ENCODE measurements at regions not wholly inside any gene's neighbourhood (a gene's known extent, or its start where the extent isn't known, plus 50 kb on each side); places are given as distances from the start of the nearest gene placed in this dataset.

- intact Hi-C loops (cut with DNase I; ENCODE audit: low total_unique reads): no loop called here
- no peaks in the 10 kb centered on the region for H3K27me3 ChIP-seq
- 91 to 92% methylated on average over 2 of the region's 2 CpGs for WGBS, 2 donors
- H3K4me3 ChIP-seq: no peak overlapping the region
- H3K4me1 ChIP-seq: no peaks in the 10 kb centered on the region
- no peaks in the 10 kb centered on the region for H3K9me3 ChIP-seq
- DNase-seq: no peak
- H3K36me3 ChIP-seq (ENCODE audit: low read depth, missing control alignments): no peaks in the 10 kb centered on the region
- no peak overlapping the region for H3K27ac ChIP-seq
- no peak for TF ChIP-seq CTCF (IDR thresholded peaks at IDR 0.05)
- TF ChIP-seq POLR2A (IDR thresholded peaks at IDR 0.05): no peak
Measured at GRCh38 chr3:154901278-154901677, 178.8 kb upstream of the MME start.

- no peaks in the 10 kb centered on the region for H3K27me3 ChIP-seq
- no peaks in the 10 kb centered on the region for H3K9me3 ChIP-seq
- no peaks in the 10 kb centered on the region for H3K4me1 ChIP-seq
- intact Hi-C loops (cut with DNase I; ENCODE audit: low total_unique reads): no loop called here
- no peak overlapping the region for H3K4me3 ChIP-seq
- no peak for TF ChIP-seq POLR2A (IDR thresholded peaks at IDR 0.05)
- TF ChIP-seq CTCF (IDR thresholded peaks at IDR 0.05): no peak
- WGBS, 2 donors: 76 to 91% methylated on average over 1 of the region's 1 CpG
- H3K36me3 ChIP-seq (ENCODE audit: low read depth, missing control alignments): no peaks in the 10 kb centered on the region
- no peak for DNase-seq
- no peak overlapping the region for H3K27ac ChIP-seq
Measured at GRCh38 chr3:154900816-154901215, 179.3 kb upstream of the MME start.

- no peaks in the 10 kb centered on the region for H3K9me3 ChIP-seq
- no peak overlapping the region for H3K4me3 ChIP-seq
- no peaks in the 10 kb centered on the region for H3K27me3 ChIP-seq
- TF ChIP-seq CTCF (IDR thresholded peaks at IDR 0.05): no peak
- TF ChIP-seq POLR2A (IDR thresholded peaks at IDR 0.05): no peak
- no peak overlapping the region for H3K27ac ChIP-seq
- no peaks in the 10 kb centered on the region for H3K36me3 ChIP-seq (ENCODE audit: low read depth, missing control alignments)
- intact Hi-C loops (cut with DNase I; ENCODE audit: low total_unique reads): no loop called here
- WGBS, 2 donors: 77 to 89% methylated on average over 1 of the region's 1 CpG
- no peak for DNase-seq
- H3K4me1 ChIP-seq: no peaks in the 10 kb centered on the region
Measured at GRCh38 chr3:154898916-154899315, 181.2 kb upstream of the MME start.

GRCh38 chr3:154898443-154898842 is 181.7 kb upstream of the MME start:
- Histone ChIP-seq H3K4me3 (no peak overlapping the region), H3K36me3 (ENCODE audit: low read depth, missing control alignments) (no peaks in the 10 kb centered on the region), H3K27me3 (no peaks in the 10 kb centered on the region), H3K4me1 (no peaks in the 10 kb centered on the region), H3K9me3 (no peaks in the 10 kb centered on the region), H3K27ac (no peak overlapping the region)
- intact Hi-C loops (cut with DNase I; ENCODE audit: low total_unique reads): no loop called here
- TF ChIP-seq CTCF (IDR thresholded peaks at IDR 0.05): no peak
- no peak for TF ChIP-seq POLR2A (IDR thresholded peaks at IDR 0.05)
- DNase-seq: no peak
- WGBS, 2 donors: 63% methylated on average over 3 of the region's 3 CpGs

GRCh38 chr3:154893813-154894212 is 186.3 kb upstream of the MME start:
- intact Hi-C loops (cut with DNase I; ENCODE audit: low total_unique reads): no loop called here
- no peak for DNase-seq
- Histone ChIP-seq H3K36me3 (ENCODE audit: low read depth, missing control alignments) (no peaks in the 10 kb centered on the region), H3K27ac (no peak overlapping the region), H3K9me3 (no peaks in the 10 kb centered on the region), H3K27me3 (no peaks in the 10 kb centered on the region), H3K4me1 (no peaks in the 10 kb centered on the region), H3K4me3 (no peak overlapping the region)
- WGBS, 2 donors: 91 to 92% methylated on average over 6 of the region's 6 CpGs
- no peak for TF ChIP-seq POLR2A (IDR thresholded peaks at IDR 0.05)
- no peak for TF ChIP-seq CTCF (IDR thresholded peaks at IDR 0.05)

All from testis (tissue), 2 donors.